IgD-negative memory B cell (primary cell): ENCODE measurements at regions not wholly inside any gene's neighbourhood (a gene's known extent, or its start where the extent isn't known, plus 50 kb on each side); places are given as distances from the start of the nearest gene placed in this dataset.
"Not testable (repeated sequence)": the region's sequence is repeated elsewhere in the genome, so short reads cannot be mapped to it uniquely, and the experiment has no call there.

ENCODE experiments used
- H3K27ac Mint-ChIP-seq, 3 donors: one replicate each; pipeline ENCODE4 v1.8.0; 2020 to 2022; ENCODE audit warnings: mild to moderate bottlenecking in 3 of 3, mixed read lengths in 3 of 3, moderate library complexity in 1 of 3
- H3K27me3 Mint-ChIP-seq: one replicate; pipeline ENCODE4 v1.8.0; 2021; ENCODE audit warnings: mixed read lengths
- H3K36me3 Mint-ChIP-seq: one replicate; pipeline ENCODE4 v1.8.0; 2020; ENCODE audit warnings: mild to moderate bottlenecking, mixed read lengths
- H3K4me1 Mint-ChIP-seq, 3 donors: one replicate each; pipeline ENCODE4 v1.8.0; 2020 to 2022; ENCODE audit warnings: mixed read lengths in 3 of 3, mild to moderate bottlenecking in 1 of 3
- H3K4me3 Mint-ChIP-seq, 4 donors: one replicate each; pipeline ENCODE4 v1.8.0; 2020 to 2022; ENCODE audit warnings: mild to moderate bottlenecking in 4 of 4, mixed read lengths in 4 of 4, moderate library complexity in 3 of 4
- H3K9me3 Mint-ChIP-seq, 3 donors: one replicate each; pipeline ENCODE4 v1.8.0; 2020 to 2021; ENCODE audit warnings: mixed read lengths in 3 of 3, mild to moderate bottlenecking in 1 of 3

- H3K36me3 Mint-ChIP-seq = peaks cover 3% of the 10 kb centered on the region
- H3K9me3 Mint-ChIP-seq = peaks cover 0 to 6% (median 4%) of the 10 kb centered on the region in 3 donors
- no peaks in the 10 kb centered on the region for H3K4me1 Mint-ChIP-seq
- peaks cover 2% of the 10 kb centered on the region for H3K27me3 Mint-ChIP-seq
- no peak overlapping the region for H3K4me3 Mint-ChIP-seq
- H3K27ac Mint-ChIP-seq = no peak overlapping the region
Measured at GRCh38 chr12:97985834-97986233, 523.2 kb downstream of the RMST start.

- H3K36me3 Mint-ChIP-seq, H3K27ac Mint-ChIP-seq, H3K27me3 Mint-ChIP-seq, H3K4me3 Mint-ChIP-seq, H3K4me1 Mint-ChIP-seq: not testable (repeated sequence)
- H3K9me3 Mint-ChIP-seq = peaks cover 0 to 14% (median 6%) of the 10 kb centered on the region in 3 donors
Measured at GRCh38 chr12:97988588-97988987, 526.0 kb downstream of the RMST start.

DNA sequence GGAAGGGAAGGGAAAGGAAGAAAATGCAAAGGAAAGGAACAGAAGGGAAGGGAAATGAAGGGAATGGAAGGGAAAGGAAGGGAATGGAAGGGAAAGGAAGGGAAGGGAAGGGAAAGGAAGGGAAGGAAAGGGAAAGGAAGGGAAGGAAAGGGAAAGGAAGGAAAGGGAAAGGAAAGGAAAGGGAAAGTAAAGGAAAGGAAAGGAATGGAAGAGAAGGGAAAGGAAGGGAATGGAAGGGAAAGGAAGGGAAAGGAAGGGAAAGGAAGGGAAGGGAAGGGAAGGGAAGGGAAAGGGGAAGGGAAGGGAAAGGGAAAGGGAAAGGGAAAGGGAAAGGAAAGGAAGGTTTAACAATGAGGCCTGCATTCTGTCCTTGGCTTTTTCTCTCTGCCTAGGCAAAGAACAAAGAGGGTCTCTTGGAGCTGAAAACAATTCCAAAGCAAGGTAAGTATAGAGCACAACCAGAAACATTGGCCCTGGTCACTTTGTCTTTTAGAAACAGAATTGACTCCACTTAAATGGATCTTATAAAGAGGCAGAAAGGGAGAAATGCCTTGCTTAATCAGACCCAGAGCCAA, 525.9 kb upstream of the TMPO start:
- Mint-ChIP-seq H3K9me3 (peaks cover 0 to 14% (median 6%) of the 10 kb centered on the region in 3 donors), H3K27me3 (no peaks in the 10 kb centered on the region), H3K36me3 (peaks cover 3% of the 10 kb centered on the region), H3K4me1 (no peaks in the 10 kb centered on the region), H3K27ac (no peak overlapping the region), H3K4me3 (no peak overlapping the region)

- Mint-ChIP-seq H3K27ac (no peak overlapping the region), H3K36me3 (no peaks in the 10 kb centered on the region), H3K27me3 (no peaks in the 10 kb centered on the region), H3K4me3 (no peak overlapping the region), H3K4me1 (no peaks in the 10 kb centered on the region), H3K9me3 (peaks cover 0 to 9% (median 2%) of the 10 kb centered on the region in 3 donors)
Measured at GRCh38 chr12:97994746-97995484, 520.5 kb upstream of the TMPO start.

DNA sequence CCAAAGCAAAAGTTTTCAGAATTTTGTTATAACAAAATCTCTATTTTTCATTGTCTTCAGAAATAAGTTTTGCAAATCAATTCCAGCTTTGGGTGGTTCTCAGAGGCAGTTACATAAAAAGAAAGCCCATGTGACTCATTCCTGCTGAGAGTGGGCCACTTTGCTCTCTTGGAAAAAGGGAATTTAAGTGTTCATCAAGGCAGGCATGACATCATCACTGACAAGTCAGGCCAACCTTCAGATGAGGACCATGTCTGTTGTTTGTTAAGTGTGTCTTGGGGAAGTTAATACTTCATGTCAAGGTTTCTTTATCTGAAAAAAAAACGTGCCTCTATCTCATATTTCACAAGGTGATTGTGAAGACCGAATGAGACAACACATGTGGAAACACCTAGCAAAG, 519.8 kb upstream of the TMPO start:
- H3K27me3 Mint-ChIP-seq = no peaks in the 10 kb centered on the region
- H3K4me3 Mint-ChIP-seq = no peak overlapping the region
- no peaks in the 10 kb centered on the region for H3K4me1 Mint-ChIP-seq
- no peaks in the 10 kb centered on the region for H3K36me3 Mint-ChIP-seq
- H3K9me3 Mint-ChIP-seq = peaks cover 0 to 9% (median 2%) of the 10 kb centered on the region in 3 donors
- no peak overlapping the region for H3K27ac Mint-ChIP-seq

DNA sequence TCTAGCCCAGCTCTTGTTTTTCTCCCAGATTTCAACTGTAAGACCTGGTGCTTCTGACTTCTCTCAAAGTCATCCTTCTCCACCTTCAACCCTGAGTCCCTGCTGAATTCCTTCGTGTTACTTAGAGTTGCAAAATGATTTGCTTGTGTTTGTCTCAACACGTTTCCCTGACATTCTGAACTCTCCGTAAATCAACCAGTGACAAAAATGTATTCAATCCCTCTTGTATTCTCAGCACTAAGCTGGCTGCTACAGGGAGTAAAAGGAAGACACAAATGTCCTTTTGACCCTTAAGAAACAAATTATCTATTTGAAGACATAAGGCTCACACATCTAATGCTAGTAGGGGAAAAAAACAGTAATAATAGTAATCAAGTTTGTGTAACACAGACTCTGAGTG, 514.0 kb upstream of the TMPO start:
- Mint-ChIP-seq H3K36me3 (no peaks in the 10 kb centered on the region), H3K27me3 (peaks cover 1% of the 10 kb centered on the region), H3K9me3 (no peaks in the 10 kb centered on the region), H3K4me1 (peaks cover 0 to 1% (median 0%) of the 10 kb centered on the region in 3 donors), H3K4me3 (no peak overlapping the region), H3K27ac (no peak overlapping the region)

DNA sequence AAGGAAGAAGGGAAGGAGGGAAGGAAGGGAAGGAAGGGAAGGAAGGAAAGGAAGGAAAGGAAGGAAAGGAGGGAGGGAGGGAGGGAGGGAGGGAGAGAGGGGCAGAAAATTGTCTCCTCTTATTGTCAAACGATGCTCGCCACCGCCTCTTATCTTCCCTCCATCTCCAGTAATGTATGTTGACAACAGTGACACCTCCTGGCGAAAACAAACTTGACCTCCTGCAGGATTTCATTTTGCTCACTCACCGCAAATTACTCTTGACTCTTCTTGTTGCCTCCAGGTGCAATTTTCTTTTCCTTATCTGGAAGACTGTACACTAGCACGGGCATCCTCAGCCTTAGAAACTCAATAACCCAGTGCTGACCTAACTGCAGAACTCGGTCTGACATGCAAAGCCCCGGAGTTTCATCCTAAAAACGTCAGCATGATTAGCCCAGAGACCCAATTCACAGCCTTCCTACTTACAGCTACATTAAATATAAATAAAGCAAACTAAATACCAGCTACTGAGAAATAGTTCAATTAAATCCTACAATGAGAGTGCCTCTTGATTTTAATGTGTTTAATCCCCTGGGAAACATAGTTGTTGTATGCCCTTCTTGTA, 512.4 kb upstream of the TMPO start:
- H3K4me3 Mint-ChIP-seq = no peak overlapping the region
- peaks cover 0 to 1% (median 0%) of the 10 kb centered on the region in 3 donors for H3K4me1 Mint-ChIP-seq
- no peaks in the 10 kb centered on the region for H3K36me3 Mint-ChIP-seq
- no peaks in the 10 kb centered on the region for H3K9me3 Mint-ChIP-seq
- no peak overlapping the region for H3K27ac Mint-ChIP-seq
- peaks cover 1% of the 10 kb centered on the region for H3K27me3 Mint-ChIP-seq

GRCh38 chr12:98007963-98008362, 507.4 kb upstream of the TMPO start:
- Mint-ChIP-seq H3K9me3 (peaks cover 2 to 3% (median 2%) of the 10 kb centered on the region in 3 donors), H3K4me1 (peaks cover 0 to 1% (median 0%) of the 10 kb centered on the region in 3 donors), H3K36me3 (no peaks in the 10 kb centered on the region), H3K27ac (no peak overlapping the region), H3K4me3 (no peak overlapping the region), H3K27me3 (peaks cover 1% of the 10 kb centered on the region)

DNA sequence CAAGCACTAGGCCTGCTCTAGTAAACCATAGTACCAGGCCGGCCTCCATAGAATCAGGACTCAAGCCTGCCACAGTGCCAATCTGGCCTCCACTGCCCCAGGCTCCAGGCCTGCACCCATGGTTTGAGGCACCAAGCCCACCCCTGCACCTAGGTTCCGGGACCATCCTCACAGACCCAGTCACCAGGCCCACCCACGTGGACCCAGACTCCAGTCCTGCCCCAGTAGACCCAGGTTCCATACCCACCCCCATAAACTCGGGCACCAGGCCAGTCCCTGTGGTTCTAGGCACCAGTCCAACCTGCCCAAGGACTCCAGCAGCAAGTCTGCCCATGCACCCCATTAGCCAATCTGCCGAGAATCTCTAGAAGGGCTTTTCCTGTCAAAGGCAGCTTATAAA, 501.8 kb upstream of the TMPO start:
- Mint-ChIP-seq H3K27me3 (no peaks in the 10 kb centered on the region), H3K4me1 (no peaks in the 10 kb centered on the region), H3K9me3 (peaks cover 2 to 14% (median 5%) of the 10 kb centered on the region in 3 donors), H3K27ac (no peak overlapping the region), H3K4me3 (no peak overlapping the region), H3K36me3 (no peaks in the 10 kb centered on the region)

GRCh38 chr12:98018836-98019235, 496.6 kb upstream of the TMPO start:
- H3K27me3 Mint-ChIP-seq = no peaks in the 10 kb centered on the region
- H3K27ac Mint-ChIP-seq = no peak overlapping the region
- H3K4me3 Mint-ChIP-seq = no peak overlapping the region
- H3K36me3 Mint-ChIP-seq = no peaks in the 10 kb centered on the region
- no peaks in the 10 kb centered on the region for H3K4me1 Mint-ChIP-seq
- H3K9me3 Mint-ChIP-seq = peaks cover 4 to 18% (median 6%) of the 10 kb centered on the region in 3 donors

DNA sequence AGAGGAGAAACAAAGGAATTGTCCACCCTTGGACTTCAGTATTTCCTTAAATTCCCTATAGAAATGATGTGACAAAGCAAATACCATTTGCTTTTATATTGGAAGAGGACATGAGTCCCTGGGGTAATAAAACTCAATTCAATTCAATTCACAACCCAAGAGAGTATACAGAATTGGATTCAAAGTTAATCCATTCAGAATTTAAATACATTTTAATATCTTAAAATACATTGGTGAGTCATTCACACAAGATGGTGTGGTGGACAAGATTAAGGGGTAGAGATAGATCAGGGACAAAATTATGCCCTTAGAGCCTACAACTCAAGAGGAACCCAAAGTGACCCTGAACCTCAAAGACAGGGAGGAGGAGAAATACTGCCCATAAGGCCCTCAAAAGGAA, 495.0 kb upstream of the TMPO start:
- Mint-ChIP-seq H3K4me1 (no peaks in the 10 kb centered on the region), H3K4me3 (no peak overlapping the region), H3K27ac (no peak overlapping the region), H3K27me3 (no peaks in the 10 kb centered on the region), H3K9me3 (peaks cover 4 to 18% (median 6%) of the 10 kb centered on the region in 3 donors), H3K36me3 (no peaks in the 10 kb centered on the region)

- Mint-ChIP-seq H3K9me3 (peaks cover 1 to 7% (median 4%) of the 10 kb centered on the region in 3 donors), H3K27me3 (no peaks in the 10 kb centered on the region), H3K4me1 (no peaks in the 10 kb centered on the region), H3K27ac (no peak overlapping the region), H3K4me3 (no peak overlapping the region), H3K36me3 (no peaks in the 10 kb centered on the region)
Measured at GRCh38 chr12:98022961-98023360, 492.4 kb upstream of the TMPO start.

- Mint-ChIP-seq H3K27ac (no peak overlapping the region), H3K27me3 (no peaks in the 10 kb centered on the region), H3K4me3 (no peak overlapping the region), H3K4me1 (no peaks in the 10 kb centered on the region), H3K36me3 (peaks cover 4% of the 10 kb centered on the region), H3K9me3 (peaks cover 6% of the 10 kb centered on the region in 3 donors)
Measured at GRCh38 chr12:98037401-98038140, 477.8 kb upstream of the TMPO start.

GRCh38 chr12:98042668-98043067, 472.7 kb upstream of the TMPO start:
- no peaks in the 10 kb centered on the region for H3K4me1 Mint-ChIP-seq
- H3K4me3 Mint-ChIP-seq = no peak overlapping the region
- no peaks in the 10 kb centered on the region for H3K27me3 Mint-ChIP-seq
- H3K36me3 Mint-ChIP-seq = peaks cover 4% of the 10 kb centered on the region
- H3K27ac Mint-ChIP-seq = no peak overlapping the region
- H3K9me3 Mint-ChIP-seq = peaks cover 2 to 6% (median 4%) of the 10 kb centered on the region in 3 donors

GRCh38 chr12:98045395-98045794, 470.0 kb upstream of the TMPO start:
- H3K36me3 Mint-ChIP-seq = peaks cover 3% of the 10 kb centered on the region
- H3K4me1 Mint-ChIP-seq = peaks cover 0 to 2% (median 0%) of the 10 kb centered on the region in 3 donors

More at GRCh38 chr12:98045395-98045794, 470.0 kb upstream of the TMPO start:
- no peak overlapping the region for H3K27ac Mint-ChIP-seq
- no peak overlapping the region for H3K4me3 Mint-ChIP-seq
- H3K27me3 Mint-ChIP-seq = no peaks in the 10 kb centered on the region
- peaks cover 0 to 3% (median 2%) of the 10 kb centered on the region in 3 donors for H3K9me3 Mint-ChIP-seq
